HCT116 (cell line): ENCODE measurements at regions not wholly inside any gene's neighbourhood (a gene's known extent, or its start where the extent isn't known, plus 50 kb on each side); places are given as distances from the start of the nearest gene placed in this dataset.

Source experiments
- ATAC-seq: fragments of 200-7000 bp; cut with Tn5 transposase; 2 replicates; pipeline ENCODE4 v1.9.1; 2020; ENCODE audit warnings: mild to moderate bottlenecking, moderate library complexity
- BruUV-seq: library from RNA; stranded (reverse); fragments of 400-500 nt; replicated peaks from 2 replicates; lab custom pipeline; 2021; lab: Mats Ljungman, UMichigan
- CTCF ChIA-PET: fragments of 300-600 bp; sonication (Branson Sonifier 250); formaldehyde crosslinking; loops from one replicate; lab custom pipeline; 2021; ENCODE audit warnings: antibody characterized with exemption; lab: Charles Lee
- POLR2A ChIA-PET: fragments of 300-600, 350-600 bp; sonication (Branson Sonifier 250); formaldehyde crosslinking; loops from one replicate; lab custom pipeline; 2021; ENCODE audit warnings: antibody characterized with exemption; lab: Charles Lee
- RAD21 ChIA-PET, 2 experiments: fragments of 300-600 bp; sonication (Branson Sonifier 250); formaldehyde crosslinking; loops; one replicate each; lab custom pipeline; 2023; ENCODE audit warnings: low total read pairs in 2 of 2; ENCODE audit not compliant: uncharacterized antibody in 2 of 2, unreplicated experiment in 2 of 2, low non-redundant PET in 1 of 2; lab: Charles Lee
- DNase-seq: peaks from one replicate; pipeline ENCODE4 v3.0.0-alpha.2; 2010; ENCODE audit warnings: low read depth, low spot score
- H2AFZ ChIP-seq: fragments of 200-600 bp; shearing (Covaris generic), sonication (generic); 2 replicates; pipeline ENCODE4 v1.6.1; 2017; ENCODE audit warnings: low read depth, mixed run types, mixed read lengths, antibody characterized with exemption, low read length; ENCODE audit not compliant: poor library complexity, severe bottlenecking
- H3K27ac ChIP-seq: 2 replicates; pipeline ENCODE4 v1.5.1; 2012; ENCODE audit warnings: low read depth, low read length
- H3K27me3 ChIP-seq: fragments of 200-600 bp; sonication (generic); 2 replicates; pipeline ENCODE4 v1.6.1; 2016; ENCODE audit warnings: mixed run types, low read length, mixed read lengths; ENCODE audit not compliant: insufficient read depth
- H3K36me3 ChIP-seq, 2 experiments: fragments of 200-500 bp in 1 of 2; fragments of 200-600 bp in 1 of 2; sonication (Bioruptor generic) in 1 of 2; sonication (generic) in 1 of 2; 2 replicates each; pipeline versions ENCODE4 v1.5.1 to v1.6.1; 2014 to 2016; ENCODE audit warnings: low read length in 2 of 2, inconsistent platforms in 1 of 2, mixed read lengths in 1 of 2, mixed run types in 1 of 2; ENCODE audit not compliant: insufficient read depth in 2 of 2, control insufficient read depth in 1 of 2
- H3K4me1 ChIP-seq, 2 experiments: fragments of 200-600 bp in 1 of 2; sonication (generic) in 1 of 2; 2 replicates each; pipeline versions ENCODE4 v1.5.1 to v1.6.1; 2012 to 2017; ENCODE audit warnings: low read length in 2 of 2, inconsistent platforms in 1 of 2, mild to moderate bottlenecking in 1 of 2, mixed read lengths in 1 of 2, mixed run types in 1 of 2, moderate library complexity in 1 of 2; ENCODE audit not compliant: insufficient read depth in 2 of 2, control insufficient read depth in 1 of 2
- H3K4me2 ChIP-seq: fragments of 200-600 bp; sonication (generic); 2 replicates; pipeline ENCODE4 v1.6.1; 2017; ENCODE audit warnings: mixed run types, low read length, mixed read lengths
- H3K4me3 ChIP-seq, 2 experiments: fragments of 200-600 bp in 1 of 2; sonication (generic) in 1 of 2; replicated peaks in 1 of 2; 2 replicates each; pipeline ENCODE4 v1.5.1; 2011 to 2016; ENCODE audit warnings: low read length in 2 of 2, control low read depth in 1 of 2, low read depth in 1 of 2, mild to moderate bottlenecking in 1 of 2, mixed read lengths in 1 of 2, mixed run types in 1 of 2
- H3K79me2 ChIP-seq: fragments of 200-600 bp; sonication (generic); 2 replicates; pipeline ENCODE4 v1.6.1; 2017; ENCODE audit warnings: mild to moderate bottlenecking, mixed run types, low read length, moderate library complexity, mixed read lengths; ENCODE audit not compliant: insufficient read depth
- H3K9ac ChIP-seq: fragments of 200-600 bp; sonication (generic); 2 replicates; pipeline ENCODE4 v1.6.1; 2016; ENCODE audit warnings: low read length, mixed read lengths
- H3K9me2 ChIP-seq: fragments of 200-600 bp; sonication (generic), shearing (Covaris generic); 2 replicates; pipeline ENCODE4 v1.6.1; 2017; ENCODE audit warnings: mixed run types, mild to moderate bottlenecking, moderate library complexity; ENCODE audit not compliant: insufficient read depth
- H3K9me3 ChIP-seq, 2 experiments: fragments of 200-500 bp in 1 of 2; fragments of 200-600 bp in 1 of 2; sonication (Bioruptor generic) in 1 of 2; sonication (generic) in 1 of 2; 2 replicates each; pipeline ENCODE4 v1.6.1; 2014 to 2017; ENCODE audit warnings: low read length in 2 of 2, mixed read lengths in 2 of 2, inconsistent platforms in 1 of 2, low read depth in 1 of 2, mild to moderate bottlenecking in 1 of 2, mixed run types in 1 of 2, moderate library complexity in 1 of 2; ENCODE audit not compliant: control insufficient read depth in 1 of 2, insufficient read depth in 1 of 2
- H4K20me1 ChIP-seq: fragments of 200-600 bp; sonication (generic), shearing (Covaris generic); 2 replicates; pipeline ENCODE4 v1.6.1; 2017; ENCODE audit warnings: mixed run types, mild to moderate bottlenecking, moderate library complexity; ENCODE audit not compliant: insufficient read depth
- EZH2 ChIP-seq: fragments of 200-600 bp; sonication (generic); IDR thresholded peaks from 2 replicates; pipeline ENCODE4 v1.6.1; 2017; ENCODE audit warnings: antibody characterized with exemption, mixed run types
- JUND ChIP-seq: IDR thresholded peaks from 2 replicates; pipeline ENCODE4 v1.6.1; 2012
- POLR2AphosphoS5 ChIP-seq: IDR thresholded peaks from 2 replicates; pipeline ENCODE4 v1.6.1; 2011; ENCODE audit warnings: mild to moderate bottlenecking, low read depth, low read length, moderate library complexity
- RAD21 ChIP-seq: IDR thresholded peaks from 2 replicates; pipeline ENCODE4 v1.6.1; 2012; ENCODE audit warnings: low read depth, mild to moderate bottlenecking
- SIN3A ChIP-seq: IDR thresholded peaks from 2 replicates; pipeline ENCODE4 v1.6.1; 2012; ENCODE audit warnings: low read depth
- SRF ChIP-seq: IDR thresholded peaks from 2 replicates; pipeline ENCODE4 v1.6.1; 2012; ENCODE audit warnings: low read depth
- ZFX ChIP-seq: fragments of 450-650 bp; IDR thresholded peaks from 2 replicates; pipeline ENCODE4 v1.6.1; 2017
- intact Hi-C: fragments of 100-400 bp; cut with micrococcal nuclease; formaldehyde crosslinking; loops from 2 replicates; pipeline ENCODE4 v1.10.0; 2022
- TF ChIP-seq, protein P1 (sequence below), 3 experiments: fragments of 200-600 bp in 1 of 3; sonication (generic) in 1 of 3; IDR thresholded peaks in 2 of 3; conservative IDR thresholded peaks in 1 of 3; 2 replicates each; pipeline ENCODE4 v1.5.1; 2012 to 2017; ENCODE audit warnings: low read depth in 2 of 3, low read length in 2 of 3, antibody characterized with exemption in 1 of 3, borderline replicate concordance in 1 of 3, control low read depth in 1 of 3, mild to moderate bottlenecking in 1 of 3, mixed read lengths in 1 of 3, mixed run types in 1 of 3, moderate library complexity in 1 of 3; ENCODE audit not compliant: insufficient read depth in 1 of 3
- TF ChIP-seq, protein P2 (sequence below): IDR thresholded peaks from 2 replicates; pipeline ENCODE4 v1.6.1; 2012
- TF ChIP-seq, protein P3 (sequence below): IDR thresholded peaks from 2 replicates; pipeline ENCODE4 v1.6.1; 2011; ENCODE audit warnings: mild to moderate bottlenecking, low read length, moderate library complexity; ENCODE audit not compliant: insufficient replicate concordance; ENCODE audit errors: extremely low read depth
- TF ChIP-seq, protein P4 (sequence below): IDR thresholded peaks from 2 replicates; pipeline ENCODE4 v1.6.1; 2012

DNA sequence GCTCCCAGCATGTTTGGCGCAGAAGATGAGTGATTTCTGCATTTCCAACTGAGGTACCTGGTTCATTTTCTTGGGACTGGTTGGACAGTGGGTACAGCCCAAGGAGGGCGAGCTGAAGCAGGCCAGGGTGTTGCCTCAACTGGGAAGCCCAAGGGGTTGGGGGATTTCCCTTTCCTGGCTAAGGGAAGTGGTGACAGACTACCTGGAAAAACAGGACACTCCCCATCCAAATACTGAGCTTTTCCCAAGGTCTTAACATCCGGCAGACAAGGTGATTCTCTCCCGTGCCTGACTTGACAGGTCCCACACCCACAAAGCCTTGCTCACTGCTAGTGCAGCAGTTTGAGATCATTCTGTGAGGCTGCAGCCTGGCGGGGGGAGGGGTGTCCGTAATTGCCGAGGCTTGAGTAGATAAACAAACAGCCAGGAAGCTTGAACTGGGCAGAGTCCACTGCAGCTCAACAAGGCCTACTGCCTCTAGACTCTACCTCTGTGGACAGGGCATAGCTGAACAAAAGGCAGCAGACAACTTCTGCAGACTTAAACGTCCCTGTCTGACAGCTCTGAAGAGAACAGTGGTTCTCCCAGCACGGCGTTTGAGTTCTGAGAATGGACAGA is 307.7 kb upstream of the ARSJ start:
- no peak overlapping the region for H2AFZ ChIP-seq
- TF ChIP-seq ZFX (no peak), SIN3A (no peak), POLR2AphosphoS5 (no peak), RAD21 (no peak), EZH2 (no peak), SRF (no peak), JUND (no peak)
- TF ChIP-seq, protein P1, sequence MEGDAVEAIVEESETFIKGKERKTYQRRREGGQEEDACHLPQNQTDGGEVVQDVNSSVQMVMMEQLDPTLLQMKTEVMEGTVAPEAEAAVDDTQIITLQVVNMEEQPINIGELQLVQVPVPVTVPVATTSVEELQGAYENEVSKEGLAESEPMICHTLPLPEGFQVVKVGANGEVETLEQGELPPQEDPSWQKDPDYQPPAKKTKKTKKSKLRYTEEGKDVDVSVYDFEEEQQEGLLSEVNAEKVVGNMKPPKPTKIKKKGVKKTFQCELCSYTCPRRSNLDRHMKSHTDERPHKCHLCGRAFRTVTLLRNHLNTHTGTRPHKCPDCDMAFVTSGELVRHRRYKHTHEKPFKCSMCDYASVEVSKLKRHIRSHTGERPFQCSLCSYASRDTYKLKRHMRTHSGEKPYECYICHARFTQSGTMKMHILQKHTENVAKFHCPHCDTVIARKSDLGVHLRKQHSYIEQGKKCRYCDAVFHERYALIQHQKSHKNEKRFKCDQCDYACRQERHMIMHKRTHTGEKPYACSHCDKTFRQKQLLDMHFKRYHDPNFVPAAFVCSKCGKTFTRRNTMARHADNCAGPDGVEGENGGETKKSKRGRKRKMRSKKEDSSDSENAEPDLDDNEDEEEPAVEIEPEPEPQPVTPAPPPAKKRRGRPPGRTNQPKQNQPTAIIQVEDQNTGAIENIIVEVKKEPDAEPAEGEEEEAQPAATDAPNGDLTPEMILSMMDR (IDR thresholded peaks at IDR 0.05 in 2 of 3, conservative IDR thresholded peaks at IDR 0.05 in 1 of 3; ENCODE audit: borderline replicate concordance in 1 of 3, insufficient read depth in 1 of 3, low read depth in 2 of 3, low read length in 2 of 3) = no peak
- TF ChIP-seq, protein P2, sequence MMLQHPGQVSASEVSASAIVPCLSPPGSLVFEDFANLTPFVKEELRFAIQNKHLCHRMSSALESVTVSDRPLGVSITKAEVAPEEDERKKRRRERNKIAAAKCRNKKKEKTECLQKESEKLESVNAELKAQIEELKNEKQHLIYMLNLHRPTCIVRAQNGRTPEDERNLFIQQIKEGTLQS = no peak
- TF ChIP-seq, protein P3, sequence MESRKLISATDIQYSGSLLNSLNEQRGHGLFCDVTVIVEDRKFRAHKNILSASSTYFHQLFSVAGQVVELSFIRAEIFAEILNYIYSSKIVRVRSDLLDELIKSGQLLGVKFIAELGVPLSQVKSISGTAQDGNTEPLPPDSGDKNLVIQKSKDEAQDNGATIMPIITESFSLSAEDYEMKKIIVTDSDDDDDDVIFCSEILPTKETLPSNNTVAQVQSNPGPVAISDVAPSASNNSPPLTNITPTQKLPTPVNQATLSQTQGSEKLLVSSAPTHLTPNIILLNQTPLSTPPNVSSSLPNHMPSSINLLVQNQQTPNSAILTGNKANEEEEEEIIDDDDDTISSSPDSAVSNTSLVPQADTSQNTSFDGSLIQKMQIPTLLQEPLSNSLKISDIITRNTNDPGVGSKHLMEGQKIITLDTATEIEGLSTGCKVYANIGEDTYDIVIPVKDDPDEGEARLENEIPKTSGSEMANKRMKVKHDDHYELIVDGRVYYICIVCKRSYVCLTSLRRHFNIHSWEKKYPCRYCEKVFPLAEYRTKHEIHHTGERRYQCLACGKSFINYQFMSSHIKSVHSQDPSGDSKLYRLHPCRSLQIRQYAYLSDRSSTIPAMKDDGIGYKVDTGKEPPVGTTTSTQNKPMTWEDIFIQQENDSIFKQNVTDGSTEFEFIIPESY = no peak
- TF ChIP-seq, protein P4, sequence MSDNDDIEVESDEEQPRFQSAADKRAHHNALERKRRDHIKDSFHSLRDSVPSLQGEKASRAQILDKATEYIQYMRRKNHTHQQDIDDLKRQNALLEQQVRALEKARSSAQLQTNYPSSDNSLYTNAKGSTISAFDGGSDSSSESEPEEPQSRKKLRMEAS = no peak
- H3K4me2 ChIP-seq = no peak overlapping the region
- no TSS peak for BruUV-seq
- H3K27me3 ChIP-seq = no peaks in the 10 kb centered on the region
- no peaks in the 10 kb centered on the region for H3K36me3 ChIP-seq
- ATAC-seq (no peak), DNase-seq (no peak)
- POLR2A ChIA-PET = no interaction called here
- H3K4me3 ChIP-seq = no peak overlapping the region
- no peaks in the 10 kb centered on the region for H3K9me3 ChIP-seq
- CTCF ChIA-PET = no interaction called here
- H4K20me1 ChIP-seq = no peaks in the 10 kb centered on the region
- no peak overlapping the region for H3K9ac ChIP-seq
- H3K9me2 ChIP-seq = no peaks in the 10 kb centered on the region
- H3K79me2 ChIP-seq = no peaks in the 10 kb centered on the region
- RAD21 ChIA-PET = no interaction called here
- intact Hi-C loops = no loop called here
- H3K4me1 ChIP-seq = no peaks in the 10 kb centered on the region
- no peak overlapping the region for H3K27ac ChIP-seq
